ENCODE measurements at regions not wholly inside any gene's neighbourhood (a gene's known extent, or its start where the extent isn't known, plus 50 kb on each side); places are given as distances from the start of the nearest gene placed in this dataset.

GRCh38 chr13:81048026-81048461, 707.1 kb upstream of the SPRY2 start:
- DNase-seq (ENCODE audit: low spot score): no peak
- no peaks in the 10 kb centered on the region for H3K36me3 ChIP-seq
- 68% methylated on average over 7 of the region's 7 CpGs for WGBS
- no peaks in the 10 kb centered on the region for H3K27me3 ChIP-seq (replicated peaks; ENCODE audit: insufficient read depth)
- H3K27ac ChIP-seq: no peak overlapping the region
- TF ChIP-seq POLR2A (IDR thresholded peaks at IDR 0.05) (no peak), POLR2AphosphoS5 (IDR thresholded peaks at IDR 0.05) (no peak), CTCF (IDR thresholded peaks at IDR 0.05) (no peak)
- no peaks in the 10 kb centered on the region for H3K4me1 ChIP-seq (replicated peaks)
- no peaks in the 10 kb centered on the region for H3K9me3 ChIP-seq
- H3K4me3 ChIP-seq: no peak overlapping the region
- intact Hi-C loops (cut with DNase I): no loop called here

- WGBS: 81% methylated on average over 1 of the region's 1 CpG
- no peak overlapping the region for H3K4me3 ChIP-seq
- no peaks in the 10 kb centered on the region for H3K4me1 ChIP-seq (replicated peaks)
- no peak overlapping the region for H3K27ac ChIP-seq
- no peaks in the 10 kb centered on the region for H3K9me3 ChIP-seq
- no peaks in the 10 kb centered on the region for H3K36me3 ChIP-seq
- H3K27me3 ChIP-seq (replicated peaks; ENCODE audit: insufficient read depth): no peaks in the 10 kb centered on the region
- intact Hi-C loops (cut with DNase I): no loop called here
- DNase-seq (ENCODE audit: low spot score): no peak
- TF ChIP-seq CTCF (IDR thresholded peaks at IDR 0.05): no peak
- no peak for TF ChIP-seq POLR2A (IDR thresholded peaks at IDR 0.05)
- no peak for TF ChIP-seq POLR2AphosphoS5 (IDR thresholded peaks at IDR 0.05)
Observed at GRCh38 chr13:81041761-81042160, 700.8 kb upstream of the SPRY2 start.

GRCh38 chr13:81031996-81032395, 691.1 kb upstream of the SPRY2 start:
- no peaks in the 10 kb centered on the region for H3K27me3 ChIP-seq (replicated peaks; ENCODE audit: insufficient read depth)
- no peaks in the 10 kb centered on the region for H3K36me3 ChIP-seq
- WGBS: 78% methylated on average over 1 of the region's 1 CpG
- H3K4me1 ChIP-seq (replicated peaks): no peaks in the 10 kb centered on the region
- TF ChIP-seq POLR2AphosphoS5 (IDR thresholded peaks at IDR 0.05) (no peak), POLR2A (IDR thresholded peaks at IDR 0.05) (no peak), CTCF (IDR thresholded peaks at IDR 0.05) (no peak)
- H3K27ac ChIP-seq: no peak overlapping the region
- no peak for DNase-seq (ENCODE audit: low spot score)
- no peaks in the 10 kb centered on the region for H3K9me3 ChIP-seq
- intact Hi-C loops (cut with DNase I): no loop called here
- no peak overlapping the region for H3K4me3 ChIP-seq

GRCh38 chr13:81025091-81025490, 684.2 kb upstream of the SPRY2 start:
- intact Hi-C loops (cut with DNase I): no loop called here
- Histone ChIP-seq H3K27ac (no peak overlapping the region), H3K27me3 (replicated peaks; ENCODE audit: insufficient read depth) (no peaks in the 10 kb centered on the region), H3K36me3 (no peaks in the 10 kb centered on the region), H3K4me3 (no peak overlapping the region), H3K4me1 (replicated peaks) (no peaks in the 10 kb centered on the region), H3K9me3 (no peaks in the 10 kb centered on the region)
- TF ChIP-seq CTCF (IDR thresholded peaks at IDR 0.05) (no peak), POLR2AphosphoS5 (IDR thresholded peaks at IDR 0.05) (no peak), POLR2A (IDR thresholded peaks at IDR 0.05) (no peak)
- no peak for DNase-seq (ENCODE audit: low spot score)
- 84% methylated on average over 3 of the region's 3 CpGs for WGBS

GRCh38 chr13:81021284-81021840, 680.4 kb upstream of the SPRY2 start:
- DNase-seq (ENCODE audit: low spot score): no peak
- no peak for TF ChIP-seq POLR2A (IDR thresholded peaks at IDR 0.05)
- TF ChIP-seq POLR2AphosphoS5 (IDR thresholded peaks at IDR 0.05): no peak
- TF ChIP-seq CTCF (IDR thresholded peaks at IDR 0.05): no peak
- H3K27ac ChIP-seq: no peak overlapping the region
- intact Hi-C loops (cut with DNase I): no loop called here
- 83% methylated on average over 5 of the region's 5 CpGs for WGBS
- no peak overlapping the region for H3K4me3 ChIP-seq
- H3K9me3 ChIP-seq: no peaks in the 10 kb centered on the region
- H3K27me3 ChIP-seq (replicated peaks; ENCODE audit: insufficient read depth): no peaks in the 10 kb centered on the region
- no peaks in the 10 kb centered on the region for H3K4me1 ChIP-seq (replicated peaks)
- H3K36me3 ChIP-seq: no peaks in the 10 kb centered on the region
